HS-5 (cell line): ENCODE measurements at regions not wholly inside any gene's neighbourhood (a gene's known extent, or its start where the extent isn't known, plus 50 kb on each side); places are given as distances from the start of the nearest gene placed in this dataset.

ENCODE experiments used
- DNase-seq: peaks from one replicate; pipeline ENCODE4 v3.0.0-alpha.2; 2012; ENCODE audit warnings: low read depth

GRCh38 chr5:166529200-166529599 lies 1762.2 kb upstream of the WWC1 start:
- DNase-seq: no peak

GRCh38 chr5:166532456-166533220 lies 1758.8 kb upstream of the WWC1 start:
- DNase-seq: no peak

GRCh38 chr5:166535641-166536040 lies 1755.8 kb upstream of the WWC1 start:
- DNase-seq: no peak

- DNase-seq: no peak
Measured at GRCh38 chr5:166540156-166540555, 1751.3 kb upstream of the WWC1 start.

GRCh38 chr5:166551384-166551783 lies 1740.1 kb upstream of the WWC1 start:
- DNase-seq: no peak

GRCh38 chr5:166553778-166554177 lies 1737.7 kb upstream of the WWC1 start:
- no peak for DNase-seq

GRCh38 chr5:166561759-166562158 lies 1729.7 kb upstream of the WWC1 start:
- DNase-seq: no peak

GRCh38 chr5:166562246-166562645 lies 1729.2 kb upstream of the WWC1 start:
- DNase-seq: no peak

- DNase-seq: no peak
Measured at GRCh38 chr5:166566725-166567124, 1724.7 kb upstream of the WWC1 start.

GRCh38 chr5:166570865-166571264 lies 1720.6 kb upstream of the WWC1 start:
- DNase-seq: no peak

GRCh38 chr5:166571668-166572067 lies 1719.8 kb upstream of the WWC1 start:
- DNase-seq: no peak

GRCh38 chr5:166576323-166576722 lies 1715.1 kb upstream of the WWC1 start:
- no peak for DNase-seq

- DNase-seq: peak; percentile 38
Measured at GRCh38 chr5:166581826-166582225, 1709.6 kb upstream of the WWC1 start.

- no peak for DNase-seq
Measured at GRCh38 chr5:166582416-166582815, 1709.0 kb upstream of the WWC1 start.

- DNase-seq: no peak
Measured at GRCh38 chr5:166594567-166594966, 1696.9 kb upstream of the WWC1 start.

- no peak for DNase-seq
Measured at GRCh38 chr5:166595274-166595951, 1696.0 kb upstream of the WWC1 start.

- no peak for DNase-seq
Measured at GRCh38 chr5:166596043-166596442, 1695.4 kb upstream of the WWC1 start.

GRCh38 chr5:166602271-166602670 lies 1689.2 kb upstream of the WWC1 start:
- DNase-seq: no peak

GRCh38 chr5:166617507-166617906 lies 1673.9 kb upstream of the WWC1 start:
- DNase-seq: no peak

GRCh38 chr5:166618526-166618925 lies 1672.9 kb upstream of the WWC1 start:
- no peak for DNase-seq

- no peak for DNase-seq
Measured at GRCh38 chr5:166624573-166624972, 1666.9 kb upstream of the WWC1 start.

- DNase-seq: peak; percentile 16
Measured at GRCh38 chr5:166625210-166625865, 1666.1 kb upstream of the WWC1 start.

GRCh38 chr5:166637295-166637694 lies 1654.2 kb upstream of the WWC1 start:
- no peak for DNase-seq
